ENCODE measurements at regions not wholly inside any gene's neighbourhood (a gene's known extent, or its start where the extent isn't known, plus 50 kb on each side); places are given as distances from the start of the nearest gene placed in this dataset.

DNA sequence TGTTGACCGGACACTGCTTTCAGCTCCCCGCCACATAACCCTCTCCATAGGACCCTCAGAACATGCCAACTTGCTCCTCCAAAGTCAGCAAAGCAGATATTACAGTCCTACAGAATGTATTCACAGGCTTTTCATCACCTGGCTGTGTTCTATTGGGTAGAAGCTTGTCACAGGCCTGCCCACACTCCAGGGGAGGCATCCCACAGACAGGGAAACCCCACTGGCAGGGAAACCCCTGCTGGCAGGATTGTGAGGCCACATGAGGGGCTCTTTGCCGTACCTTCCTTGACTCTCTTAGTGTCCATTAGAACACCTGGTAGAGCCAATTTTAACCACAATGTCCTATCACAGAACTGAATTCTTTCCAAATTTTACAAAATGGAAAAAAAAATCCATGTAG is 344.2 kb upstream of the MGMT start:
- TF ChIP-seq EZH2 (IDR thresholded peaks at IDR 0.05; ENCODE audit: borderline replicate concordance) (no peak), CTCF (IDR thresholded peaks at IDR 0.05; ENCODE audit: poor library complexity) (no peak)
